ENCODE measurements at regions not wholly inside any gene's neighbourhood (a gene's known extent, or its start where the extent isn't known, plus 50 kb on each side); places are given as distances from the start of the nearest gene placed in this dataset.

DNA sequence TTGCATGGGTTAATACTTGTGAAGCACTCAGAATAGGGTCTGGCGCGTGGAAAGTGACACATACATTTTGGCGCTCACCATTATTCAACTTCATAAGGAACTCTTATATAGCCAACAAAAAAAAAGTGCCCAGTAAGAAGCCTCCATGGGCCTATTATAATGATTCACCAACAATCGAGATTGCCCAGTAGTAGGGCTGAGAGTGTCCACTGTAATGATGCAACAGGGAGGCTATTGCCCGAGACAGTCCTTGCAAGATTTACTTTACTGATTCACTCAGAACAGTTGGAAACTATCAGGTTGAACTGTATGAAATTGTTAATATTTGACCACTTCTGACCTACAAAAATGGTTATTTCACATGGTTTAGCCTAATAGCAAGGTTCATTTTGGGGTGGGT, 86.0 kb downstream of the PJA1 start:
- Histone ChIP-seq H4K20me1 (ENCODE audit: insufficient read depth, low read length) (no peaks in the 10 kb centered on the region), H3K4me3 (ENCODE audit: low read length) (no peak overlapping the region), H3K4me2 (ENCODE audit: low read length) (no peak overlapping the region), H3K36me3 (replicated peaks; ENCODE audit: low read depth, low read length) (no peaks in the 10 kb centered on the region), H3K9ac (ENCODE audit: low read length) (no peak overlapping the region), H3K9me3 (ENCODE audit: insufficient read depth, low read length) (no peaks in the 10 kb centered on the region), H3K79me2 (ENCODE audit: low read length) (no peaks in the 10 kb centered on the region), H3K27me3 (ENCODE audit: low read depth, low read length) (no peaks in the 10 kb centered on the region), H3K27ac (ENCODE audit: low read length) (no peak overlapping the region), H2AFZ (ENCODE audit: low read depth, low read length) (no peak overlapping the region), H3K4me1 (ENCODE audit: low read length) (no peaks in the 10 kb centered on the region)
- TF ChIP-seq, protein P1, sequence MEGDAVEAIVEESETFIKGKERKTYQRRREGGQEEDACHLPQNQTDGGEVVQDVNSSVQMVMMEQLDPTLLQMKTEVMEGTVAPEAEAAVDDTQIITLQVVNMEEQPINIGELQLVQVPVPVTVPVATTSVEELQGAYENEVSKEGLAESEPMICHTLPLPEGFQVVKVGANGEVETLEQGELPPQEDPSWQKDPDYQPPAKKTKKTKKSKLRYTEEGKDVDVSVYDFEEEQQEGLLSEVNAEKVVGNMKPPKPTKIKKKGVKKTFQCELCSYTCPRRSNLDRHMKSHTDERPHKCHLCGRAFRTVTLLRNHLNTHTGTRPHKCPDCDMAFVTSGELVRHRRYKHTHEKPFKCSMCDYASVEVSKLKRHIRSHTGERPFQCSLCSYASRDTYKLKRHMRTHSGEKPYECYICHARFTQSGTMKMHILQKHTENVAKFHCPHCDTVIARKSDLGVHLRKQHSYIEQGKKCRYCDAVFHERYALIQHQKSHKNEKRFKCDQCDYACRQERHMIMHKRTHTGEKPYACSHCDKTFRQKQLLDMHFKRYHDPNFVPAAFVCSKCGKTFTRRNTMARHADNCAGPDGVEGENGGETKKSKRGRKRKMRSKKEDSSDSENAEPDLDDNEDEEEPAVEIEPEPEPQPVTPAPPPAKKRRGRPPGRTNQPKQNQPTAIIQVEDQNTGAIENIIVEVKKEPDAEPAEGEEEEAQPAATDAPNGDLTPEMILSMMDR (IDR thresholded peaks at IDR 0.05; ENCODE audit: low read depth, low read length) = no peak
- TF ChIP-seq EZH2phosphoT487 (IDR thresholded peaks at IDR 0.05; ENCODE audit: low read depth) = no peak

DNA sequence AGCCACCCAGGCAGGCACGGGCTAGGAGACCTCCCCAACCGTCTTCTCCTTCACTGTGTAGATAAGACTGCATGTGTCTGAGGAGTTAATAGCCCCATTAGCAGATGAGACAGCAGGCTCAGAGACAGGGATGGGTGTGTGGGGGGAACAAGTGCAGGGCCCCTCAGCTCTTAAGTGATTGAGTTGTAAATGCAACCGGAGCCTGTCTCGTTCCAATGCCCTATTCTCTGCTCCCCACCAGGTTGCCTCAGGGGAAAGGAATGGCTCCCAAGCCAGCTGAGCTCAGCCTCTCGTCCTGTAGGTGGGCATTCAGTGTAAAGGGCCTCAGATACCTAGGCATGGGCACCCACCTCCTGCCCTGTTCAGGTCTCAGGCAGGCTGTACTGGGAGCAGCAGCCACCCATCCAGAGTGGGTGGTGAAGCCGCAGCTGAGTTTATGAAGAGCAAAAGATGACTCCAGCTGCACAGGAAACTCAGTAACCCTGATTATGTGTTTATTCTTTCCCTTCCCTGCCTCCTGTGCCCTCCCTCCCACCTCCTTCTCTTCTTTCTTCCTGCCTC, 87.3 kb downstream of the PJA1 start:
- Histone ChIP-seq H3K27me3 (ENCODE audit: low read depth, low read length) (no peaks in the 10 kb centered on the region), H3K9ac (ENCODE audit: low read length) (no peak overlapping the region), H4K20me1 (ENCODE audit: insufficient read depth, low read length) (no peaks in the 10 kb centered on the region), H2AFZ (ENCODE audit: low read depth, low read length) (no peak overlapping the region), H3K9me3 (ENCODE audit: insufficient read depth, low read length) (no peaks in the 10 kb centered on the region), H3K4me1 (ENCODE audit: low read length) (no peaks in the 10 kb centered on the region), H3K36me3 (replicated peaks; ENCODE audit: low read depth, low read length) (no peaks in the 10 kb centered on the region), H3K4me2 (ENCODE audit: low read length) (no peak overlapping the region), H3K4me3 (ENCODE audit: low read length) (no peak overlapping the region), H3K79me2 (ENCODE audit: low read length) (no peaks in the 10 kb centered on the region), H3K27ac (ENCODE audit: low read length) (no peak overlapping the region)
- TF ChIP-seq EZH2phosphoT487 (IDR thresholded peaks at IDR 0.05; ENCODE audit: low read depth) = no peak
- TF ChIP-seq, protein P1 (IDR thresholded peaks at IDR 0.05; ENCODE audit: low read depth, low read length) = no peak

DNA sequence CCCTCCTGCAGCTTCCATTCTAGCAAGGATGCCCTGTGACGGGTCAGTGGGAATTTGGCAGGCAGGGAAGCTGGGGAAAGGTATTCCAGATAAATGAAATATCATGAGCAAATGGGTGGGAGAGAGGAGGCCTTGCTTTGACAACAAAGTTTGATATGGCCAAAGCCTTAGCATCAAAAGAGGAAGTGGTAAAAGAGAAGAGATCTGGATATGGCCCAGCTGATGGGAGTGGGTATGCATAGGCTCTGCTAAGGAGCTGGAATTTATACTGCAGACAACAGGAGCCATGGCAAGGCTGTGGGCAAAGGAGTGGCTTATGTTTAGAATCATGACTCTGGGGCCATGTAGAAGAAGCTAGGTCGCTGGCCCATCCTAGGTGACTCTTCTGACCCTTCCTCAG, 89.2 kb downstream of the PJA1 start:
- H3K79me2 ChIP-seq (ENCODE audit: low read length) = no peaks in the 10 kb centered on the region
- H3K4me3 ChIP-seq (ENCODE audit: low read length) = no peak overlapping the region
- no peak overlapping the region for H3K4me2 ChIP-seq (ENCODE audit: low read length)
- H2AFZ ChIP-seq (ENCODE audit: low read depth, low read length) = no peak overlapping the region
- no peaks in the 10 kb centered on the region for H4K20me1 ChIP-seq (ENCODE audit: insufficient read depth, low read length)
- H3K9ac ChIP-seq (ENCODE audit: low read length) = no peak overlapping the region
- no peaks in the 10 kb centered on the region for H3K9me3 ChIP-seq (ENCODE audit: insufficient read depth, low read length)
- no peak for TF ChIP-seq EZH2phosphoT487 (IDR thresholded peaks at IDR 0.05; ENCODE audit: low read depth)
- TF ChIP-seq, protein P1 (IDR thresholded peaks at IDR 0.05; ENCODE audit: low read depth, low read length) = no peak
- H3K4me1 ChIP-seq (ENCODE audit: low read length) = no peaks in the 10 kb centered on the region
- H3K36me3 ChIP-seq (replicated peaks; ENCODE audit: low read depth, low read length) = no peaks in the 10 kb centered on the region
- H3K27me3 ChIP-seq (ENCODE audit: low read depth, low read length) = no peaks in the 10 kb centered on the region
- H3K27ac ChIP-seq (ENCODE audit: low read length) = no peak overlapping the region

DNA sequence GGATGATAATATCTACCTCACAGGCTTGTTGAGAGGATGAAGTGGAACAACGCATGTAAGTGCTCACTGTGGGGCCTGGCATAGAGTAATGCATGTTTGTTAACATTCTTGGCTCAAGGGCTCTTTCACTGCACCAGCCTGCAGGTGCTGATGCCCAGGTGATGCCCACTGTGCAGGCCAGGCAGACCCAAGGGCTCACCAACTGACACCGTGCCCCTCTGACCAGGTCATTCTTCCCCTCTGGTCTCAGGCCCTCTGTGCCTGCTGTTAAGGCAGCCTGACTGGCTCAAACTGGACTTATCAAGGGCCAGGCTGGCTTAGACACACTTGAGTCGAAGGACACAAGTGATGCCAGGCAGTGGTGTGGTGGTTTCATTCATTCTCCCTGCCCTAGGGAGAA, 90.5 kb downstream of the PJA1 start:
- H3K9me3 ChIP-seq (ENCODE audit: insufficient read depth, low read length) = no peaks in the 10 kb centered on the region
- no peak overlapping the region for H3K27ac ChIP-seq (ENCODE audit: low read length)
- H3K9ac ChIP-seq (ENCODE audit: low read length) = no peak overlapping the region
- H4K20me1 ChIP-seq (ENCODE audit: insufficient read depth, low read length) = no peaks in the 10 kb centered on the region
- no peaks in the 10 kb centered on the region for H3K79me2 ChIP-seq (ENCODE audit: low read length)
- no peaks in the 10 kb centered on the region for H3K27me3 ChIP-seq (ENCODE audit: low read depth, low read length)
- no peaks in the 10 kb centered on the region for H3K36me3 ChIP-seq (replicated peaks; ENCODE audit: low read depth, low read length)
- H3K4me1 ChIP-seq (ENCODE audit: low read length) = no peaks in the 10 kb centered on the region
- H2AFZ ChIP-seq (ENCODE audit: low read depth, low read length) = no peak overlapping the region
- H3K4me2 ChIP-seq (ENCODE audit: low read length) = no peak overlapping the region
- TF ChIP-seq, protein P1 (IDR thresholded peaks at IDR 0.05; ENCODE audit: low read depth, low read length) = no peak
- TF ChIP-seq EZH2phosphoT487 (IDR thresholded peaks at IDR 0.05; ENCODE audit: low read depth) = no peak
- no peak overlapping the region for H3K4me3 ChIP-seq (ENCODE audit: low read length)

Measured in OCI-LY3 (cell line).